Mesendoderm (in vitro differentiated cells): ENCODE measurements at regions not wholly inside any gene's neighbourhood (a gene's known extent, or its start where the extent isn't known, plus 50 kb on each side); places are given as distances from the start of the nearest gene placed in this dataset.
A peak's percentile ranks its signal among the peaks of the same experiment; 100 is the strongest.

Experiments
- DNase-seq: peaks from one replicate; pipeline ENCODE4 v3.0.0; 2013
- H2AK5ac ChIP-seq: 2 replicates; pipeline ENCODE4 v1.6.1; 2013; ENCODE audit warnings: low read length, inconsistent platforms
- H2BK120ac ChIP-seq: 2 replicates; pipeline ENCODE4 v1.6.1; 2013; ENCODE audit warnings: low read depth, mild to moderate bottlenecking, low read length, moderate library complexity, mixed read lengths
- H2BK15ac ChIP-seq: replicated peaks from 2 replicates; pipeline ENCODE4 v1.6.1; 2013; ENCODE audit warnings: low read depth, mild to moderate bottlenecking, moderate library complexity
- H2BK5ac ChIP-seq: 2 replicates; pipeline ENCODE4 v1.6.1; 2013; ENCODE audit warnings: low read length, inconsistent platforms
- H3K18ac ChIP-seq: 2 replicates; pipeline ENCODE4 v1.6.1; 2013; ENCODE audit warnings: mild to moderate bottlenecking, low read length, mixed read lengths
- H3K23ac ChIP-seq: one replicate; pipeline ENCODE4 v1.6.1; 2013; ENCODE audit warnings: low read length
- H3K27ac ChIP-seq: 2 replicates; pipeline ENCODE4 v1.5.1; 2013; ENCODE audit warnings: low read depth, mild to moderate bottlenecking, inconsistent platforms, low read length, moderate library complexity
- H3K27me3 ChIP-seq: 2 replicates; pipeline ENCODE4 v1.6.1; 2013; ENCODE audit warnings: low read length, control low read depth, mild to moderate bottlenecking, inconsistent platforms; ENCODE audit not compliant: insufficient read depth, poor library complexity
- H3K36me3 ChIP-seq: 2 replicates; pipeline ENCODE4 v1.6.1; 2013; ENCODE audit warnings: low read length, inconsistent platforms; ENCODE audit not compliant: control insufficient read depth, insufficient read depth
- H3K4ac ChIP-seq: one replicate; pipeline ENCODE4 v1.6.1; 2013; ENCODE audit warnings: low read depth, mild to moderate bottlenecking, low read length, moderate library complexity
- H3K4me1 ChIP-seq: 2 replicates; pipeline ENCODE4 v1.6.1; 2013; ENCODE audit warnings: low read depth, low read length, inconsistent platforms; ENCODE audit not compliant: control insufficient read depth
- H3K4me2 ChIP-seq: 2 replicates; pipeline ENCODE4 v1.6.1; 2013; ENCODE audit warnings: low read length
- H3K4me3 ChIP-seq: 2 replicates; pipeline ENCODE4 v1.5.1; 2013; ENCODE audit warnings: mild to moderate bottlenecking, low read length
- H3K56ac ChIP-seq: one replicate; pipeline ENCODE4 v1.6.1; 2013; ENCODE audit warnings: low read length
- H3K79me1 ChIP-seq: 2 replicates; pipeline ENCODE4 v1.6.1; 2013; ENCODE audit warnings: low read length, inconsistent platforms
- H3K79me2 ChIP-seq: 2 replicates; pipeline ENCODE4 v1.6.1; 2013; ENCODE audit warnings: mild to moderate bottlenecking, low read length; ENCODE audit not compliant: control insufficient read depth, insufficient read depth
- H3K9ac ChIP-seq: 2 replicates; pipeline ENCODE4 v1.6.1; 2013; ENCODE audit warnings: low read length, inconsistent platforms
- H4K5ac ChIP-seq: one replicate; pipeline ENCODE4 v1.6.1; 2013; ENCODE audit warnings: low read length
- H4K8ac ChIP-seq: one replicate; pipeline ENCODE4 v1.6.1; 2013; ENCODE audit warnings: low read depth, mild to moderate bottlenecking, control low read depth, low read length, moderate library complexity
- WGBS: extraction: QIAGEN DNeasy Blood & Tissue Kit; methylation state at CpG from one replicate; pipeline ENCODE4 v1.1.7; 2013; ENCODE audit warnings: low lambda C conversion rate, missing lambda C conversion rate; ENCODE audit not compliant: insufficient coverage; ENCODE audit errors: extremely low coverage; 5-methylcytosine and 5-hydroxymethylcytosine counted together

DNA sequence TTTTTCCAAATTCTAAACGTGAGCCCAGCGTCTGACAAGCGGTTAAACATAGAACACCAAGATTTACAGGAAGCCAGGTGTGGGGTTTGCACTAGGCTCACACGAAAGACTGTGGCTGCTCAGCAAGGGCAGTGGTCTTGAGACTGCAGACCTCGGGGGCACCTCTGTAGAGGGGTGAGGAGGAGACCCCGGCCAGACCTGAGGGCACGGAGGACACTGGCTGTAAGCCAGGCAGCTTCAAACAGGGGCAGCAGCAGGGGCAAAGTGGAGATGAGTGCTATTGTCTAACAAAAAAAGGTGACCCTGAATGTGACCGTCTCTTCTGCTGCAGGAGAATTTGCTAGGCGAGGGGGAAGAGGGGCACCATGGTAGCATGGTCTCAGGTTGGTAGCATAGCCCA is 140.3 kb downstream of the CYP26B1 start:
- Histone ChIP-seq H3K9ac (no peak overlapping the region), H3K4ac (no peak overlapping the region), H3K56ac (no peak overlapping the region), H2AK5ac (no peak overlapping the region), H3K4me1 (peaks cover 12% of the 10 kb centered on the region), H3K4me3 (no peak overlapping the region), H4K5ac (no peak overlapping the region), H2BK5ac (no peak overlapping the region), H3K23ac (no peak overlapping the region), H4K8ac (no peak overlapping the region), H3K4me2 (no peak overlapping the region), H2BK15ac (no peak overlapping the region), H3K27ac (no peak overlapping the region), H3K18ac (no peak overlapping the region), H3K79me2 (no peaks in the 10 kb centered on the region), H3K27me3 (no peaks in the 10 kb centered on the region), H3K79me1 (no peaks in the 10 kb centered on the region), H3K36me3 (no peaks in the 10 kb centered on the region), H2BK120ac (no peak overlapping the region)
- no peak for DNase-seq
- no CpG with 5 or more reads among the region's 9 CpGs for WGBS

- H4K8ac ChIP-seq: no peak overlapping the region
- H2BK120ac ChIP-seq: no peak overlapping the region
- H3K56ac ChIP-seq: no peak overlapping the region
- no peaks in the 10 kb centered on the region for H3K27me3 ChIP-seq
- no peak overlapping the region for H2AK5ac ChIP-seq
- H2BK5ac ChIP-seq: no peak overlapping the region
- no peak for DNase-seq
- no peak overlapping the region for H3K23ac ChIP-seq
- H3K27ac ChIP-seq: no peak overlapping the region
- H3K79me1 ChIP-seq: no peaks in the 10 kb centered on the region
- H4K5ac ChIP-seq: no peak overlapping the region
- no peak overlapping the region for H3K4me3 ChIP-seq
- no CpG with 5 or more reads among the region's 8 CpGs for WGBS
- H3K79me2 ChIP-seq: no peaks in the 10 kb centered on the region
- no peak overlapping the region for H3K4ac ChIP-seq
- no peak overlapping the region for H3K18ac ChIP-seq
- peaks cover 12% of the 10 kb centered on the region for H3K4me1 ChIP-seq
- no peak overlapping the region for H2BK15ac ChIP-seq
- H3K4me2 ChIP-seq: no peak overlapping the region
- H3K9ac ChIP-seq: no peak overlapping the region
- no peaks in the 10 kb centered on the region for H3K36me3 ChIP-seq
Observed at GRCh38 chr2:72006188-72006736, 141.4 kb downstream of the CYP26B1 start.

GRCh38 chr2:72004976-72005375 is 142.7 kb downstream of the CYP26B1 start:
- no peaks in the 10 kb centered on the region for H3K79me1 ChIP-seq
- H4K5ac ChIP-seq: no peak overlapping the region
- H3K56ac ChIP-seq: no peak overlapping the region
- DNase-seq: peak; percentile 70
- no CpG with 5 or more reads among the region's 6 CpGs for WGBS
- no peak overlapping the region for H3K4me2 ChIP-seq
- H3K18ac ChIP-seq: no peak overlapping the region
- H2BK5ac ChIP-seq: no peak overlapping the region
- H3K4me3 ChIP-seq: no peak overlapping the region
- H2BK15ac ChIP-seq: no peak overlapping the region
- H3K27me3 ChIP-seq: no peaks in the 10 kb centered on the region
- H3K4ac ChIP-seq: no peak overlapping the region
- peaks cover 13% of the 10 kb centered on the region for H3K4me1 ChIP-seq
- no peak overlapping the region for H2AK5ac ChIP-seq
- H4K8ac ChIP-seq: no peak overlapping the region
- no peak overlapping the region for H3K27ac ChIP-seq
- no peak overlapping the region for H2BK120ac ChIP-seq
- H3K23ac ChIP-seq: peak overlapping the region; percentile 24
- H3K9ac ChIP-seq: no peak overlapping the region
- H3K79me2 ChIP-seq: no peaks in the 10 kb centered on the region
- no peaks in the 10 kb centered on the region for H3K36me3 ChIP-seq

GRCh38 chr2:72004201-72004915 is 143.3 kb downstream of the CYP26B1 start:
- Histone ChIP-seq H3K27me3 (no peaks in the 10 kb centered on the region), H3K4me1 (peaks cover 15% of the 10 kb centered on the region), H2BK15ac (no peak overlapping the region), H3K36me3 (no peaks in the 10 kb centered on the region), H3K4me2 (no peak overlapping the region), H4K8ac (no peak overlapping the region), H3K4ac (no peak overlapping the region), H3K23ac (peak overlapping the region; percentile 24), H2AK5ac (no peak overlapping the region), H3K27ac (no peak overlapping the region), H3K56ac (no peak overlapping the region), H2BK120ac (no peak overlapping the region), H3K9ac (no peak overlapping the region), H3K79me1 (no peaks in the 10 kb centered on the region), H4K5ac (no peak overlapping the region), H2BK5ac (no peak overlapping the region), H3K18ac (no peak overlapping the region), H3K4me3 (no peak overlapping the region), H3K79me2 (no peaks in the 10 kb centered on the region)
- no CpG with 5 or more reads among the region's 7 CpGs for WGBS
- DNase-seq: no peak

DNA sequence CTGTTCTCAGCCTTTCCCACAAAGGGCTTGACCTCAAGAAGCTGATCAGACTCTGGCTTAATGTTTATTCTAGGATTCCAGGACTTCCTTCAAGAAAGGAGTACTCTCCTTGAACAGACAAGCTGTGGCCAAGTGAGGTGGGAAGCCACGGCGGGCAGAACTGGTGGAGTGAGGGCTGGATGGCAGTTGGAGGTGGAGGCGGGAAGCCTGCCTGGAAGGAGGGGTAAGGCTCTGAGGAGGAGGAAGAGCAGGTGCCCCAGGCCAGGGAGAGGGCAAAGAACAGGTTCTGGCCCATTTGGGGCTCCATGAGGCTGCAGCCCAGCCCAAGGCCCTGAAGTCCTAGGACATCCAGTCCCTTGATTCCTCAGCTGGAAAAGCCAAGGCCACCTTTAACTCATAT is 143.9 kb downstream of the CYP26B1 start:
- DNase-seq: no peak
- Histone ChIP-seq H4K5ac (no peak overlapping the region), H2BK5ac (no peak overlapping the region), H3K79me1 (no peaks in the 10 kb centered on the region), H3K27me3 (no peaks in the 10 kb centered on the region), H4K8ac (no peak overlapping the region), H3K27ac (no peak overlapping the region), H3K18ac (no peak overlapping the region), H3K79me2 (no peaks in the 10 kb centered on the region), H3K9ac (no peak overlapping the region), H3K4ac (no peak overlapping the region), H2BK120ac (no peak overlapping the region), H2AK5ac (no peak overlapping the region), H3K23ac (no peak overlapping the region), H2BK15ac (no peak overlapping the region), H3K4me2 (no peak overlapping the region), H3K36me3 (no peaks in the 10 kb centered on the region), H3K4me3 (no peak overlapping the region), H3K4me1 (peaks cover 15% of the 10 kb centered on the region), H3K56ac (no peak overlapping the region)
- no CpG with 5 or more reads among the region's 3 CpGs for WGBS

DNA sequence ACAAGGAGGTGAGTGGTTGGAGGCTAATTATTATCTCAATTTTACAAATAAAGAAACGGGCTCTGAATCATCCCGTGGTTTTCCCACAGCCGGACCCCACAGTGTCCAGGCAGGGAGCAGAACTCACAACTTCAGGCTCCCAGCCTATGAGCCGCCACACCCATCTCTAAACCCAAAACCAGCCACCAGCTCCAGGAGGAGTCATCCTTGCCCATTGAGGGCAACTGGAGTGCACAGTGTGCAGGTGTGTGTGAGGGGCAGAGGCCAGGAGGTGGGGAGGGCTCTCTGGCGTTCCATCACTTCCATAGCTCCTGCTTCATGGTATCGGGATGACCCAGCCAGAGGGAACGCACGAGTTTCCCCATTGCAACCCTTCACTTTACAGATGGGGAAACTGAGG is 144.5 kb downstream of the CYP26B1 start:
- H2BK120ac ChIP-seq: no peak overlapping the region
- no peak overlapping the region for H3K18ac ChIP-seq
- no peaks in the 10 kb centered on the region for H3K79me2 ChIP-seq
- H4K5ac ChIP-seq: no peak overlapping the region
- no peak overlapping the region for H3K27ac ChIP-seq
- no peak overlapping the region for H3K4me3 ChIP-seq
- no peak overlapping the region for H3K4me2 ChIP-seq
- no peak overlapping the region for H3K23ac ChIP-seq
- H3K36me3 ChIP-seq: no peaks in the 10 kb centered on the region
- no peaks in the 10 kb centered on the region for H3K27me3 ChIP-seq
- peaks cover 15% of the 10 kb centered on the region for H3K4me1 ChIP-seq
- H3K9ac ChIP-seq: no peak overlapping the region
- H3K56ac ChIP-seq: no peak overlapping the region
- no peak for DNase-seq
- H2AK5ac ChIP-seq: no peak overlapping the region
- no peak overlapping the region for H3K4ac ChIP-seq
- no peak overlapping the region for H4K8ac ChIP-seq
- no peak overlapping the region for H2BK5ac ChIP-seq
- H3K79me1 ChIP-seq: no peaks in the 10 kb centered on the region
- WGBS: no CpG with 5 or more reads among the region's 8 CpGs
- H2BK15ac ChIP-seq: no peak overlapping the region
